ENCODE measurements at regions not wholly inside any gene's neighbourhood (a gene's known extent, or its start where the extent isn't known, plus 50 kb on each side); places are given as distances from the start of the nearest gene placed in this dataset.

DNA sequence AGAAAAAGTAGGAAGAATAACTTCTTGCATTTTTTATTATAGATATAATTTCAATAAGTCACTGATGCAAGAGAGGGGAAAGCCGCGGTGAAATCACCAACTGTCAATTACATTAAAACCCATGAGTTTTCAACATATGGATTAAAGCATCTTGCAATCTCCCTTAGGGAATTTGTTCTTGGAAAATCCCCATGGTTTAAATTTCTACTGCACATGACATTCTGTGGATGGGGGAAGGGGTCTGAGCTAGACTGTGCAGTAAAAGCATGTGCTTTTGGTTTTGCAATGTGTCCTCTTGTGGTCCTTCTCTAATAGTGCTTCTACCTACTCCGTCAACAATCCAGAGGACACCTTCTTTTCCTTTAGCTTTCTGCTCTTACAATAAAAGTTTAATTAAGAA, 894.0 kb downstream of the DCDC2C start:
- TF ChIP-seq, protein P1, sequence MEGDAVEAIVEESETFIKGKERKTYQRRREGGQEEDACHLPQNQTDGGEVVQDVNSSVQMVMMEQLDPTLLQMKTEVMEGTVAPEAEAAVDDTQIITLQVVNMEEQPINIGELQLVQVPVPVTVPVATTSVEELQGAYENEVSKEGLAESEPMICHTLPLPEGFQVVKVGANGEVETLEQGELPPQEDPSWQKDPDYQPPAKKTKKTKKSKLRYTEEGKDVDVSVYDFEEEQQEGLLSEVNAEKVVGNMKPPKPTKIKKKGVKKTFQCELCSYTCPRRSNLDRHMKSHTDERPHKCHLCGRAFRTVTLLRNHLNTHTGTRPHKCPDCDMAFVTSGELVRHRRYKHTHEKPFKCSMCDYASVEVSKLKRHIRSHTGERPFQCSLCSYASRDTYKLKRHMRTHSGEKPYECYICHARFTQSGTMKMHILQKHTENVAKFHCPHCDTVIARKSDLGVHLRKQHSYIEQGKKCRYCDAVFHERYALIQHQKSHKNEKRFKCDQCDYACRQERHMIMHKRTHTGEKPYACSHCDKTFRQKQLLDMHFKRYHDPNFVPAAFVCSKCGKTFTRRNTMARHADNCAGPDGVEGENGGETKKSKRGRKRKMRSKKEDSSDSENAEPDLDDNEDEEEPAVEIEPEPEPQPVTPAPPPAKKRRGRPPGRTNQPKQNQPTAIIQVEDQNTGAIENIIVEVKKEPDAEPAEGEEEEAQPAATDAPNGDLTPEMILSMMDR (IDR thresholded peaks at IDR 0.05; ENCODE audit: insufficient read depth, low read length, missing control alignments) = no peak
- no peak for DNase-seq (ENCODE audit: low read depth, low spot score)
- ChIA-PET CTCF (no interaction called here), POLR2A (no interaction called here)
- H3K4me3 ChIP-seq (ENCODE audit: low read depth, low read length) = no peak overlapping the region

DNA sequence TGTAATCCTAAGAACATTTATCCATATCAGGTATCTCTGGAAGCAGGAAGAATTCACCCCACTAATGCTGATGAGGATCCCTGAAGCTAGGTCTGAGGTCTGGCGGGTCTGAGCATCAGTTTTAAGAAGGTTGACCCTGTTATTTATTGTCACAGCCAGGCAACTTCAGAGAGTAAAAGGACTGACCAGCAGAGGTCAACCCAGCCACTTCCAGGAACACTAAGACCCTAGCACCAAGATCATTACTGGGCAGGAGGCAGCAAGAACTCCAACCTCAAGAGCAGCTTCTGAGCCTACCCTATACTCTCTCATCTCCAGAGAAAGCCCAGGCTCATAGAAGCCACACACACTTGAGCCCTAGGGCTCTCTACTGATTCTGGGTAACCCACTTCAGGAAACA, 901.4 kb downstream of the DCDC2C start:
- TF ChIP-seq, protein P1 (IDR thresholded peaks at IDR 0.05; ENCODE audit: insufficient read depth, low read length, missing control alignments) = no peak
- POLR2A ChIA-PET = no interaction called here
- H3K4me3 ChIP-seq (ENCODE audit: low read depth, low read length) = no peak overlapping the region
- DNase-seq (ENCODE audit: low read depth, low spot score) = no peak
- CTCF ChIA-PET = no interaction called here

DNA sequence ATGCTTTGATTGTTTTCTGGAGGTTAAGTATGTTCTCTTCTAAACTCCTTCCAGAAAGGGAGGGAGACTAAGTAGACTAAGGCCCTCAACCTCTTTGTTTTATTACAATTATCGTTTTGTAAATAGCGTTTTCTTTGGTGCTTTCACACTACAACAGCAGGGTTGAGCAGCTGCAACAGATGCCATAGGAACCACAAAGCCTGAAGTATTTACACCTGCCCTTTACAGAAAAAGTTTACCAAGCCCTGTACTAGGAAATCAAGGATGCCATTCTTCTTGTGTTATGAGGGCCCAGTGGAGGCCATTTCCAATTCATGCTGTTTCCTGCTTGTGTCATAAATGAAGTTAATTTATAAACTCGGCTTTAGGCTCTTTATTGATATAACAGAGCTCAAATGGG, 914.8 kb downstream of the DCDC2C start:
- POLR2A ChIA-PET = no interaction called here
- CTCF ChIA-PET = no interaction called here
- TF ChIP-seq, protein P1 (IDR thresholded peaks at IDR 0.05; ENCODE audit: insufficient read depth, low read length, missing control alignments) = no peak
- no peak overlapping the region for H3K4me3 ChIP-seq (ENCODE audit: low read depth, low read length)
- no peak for DNase-seq (ENCODE audit: low read depth, low spot score)

DNA sequence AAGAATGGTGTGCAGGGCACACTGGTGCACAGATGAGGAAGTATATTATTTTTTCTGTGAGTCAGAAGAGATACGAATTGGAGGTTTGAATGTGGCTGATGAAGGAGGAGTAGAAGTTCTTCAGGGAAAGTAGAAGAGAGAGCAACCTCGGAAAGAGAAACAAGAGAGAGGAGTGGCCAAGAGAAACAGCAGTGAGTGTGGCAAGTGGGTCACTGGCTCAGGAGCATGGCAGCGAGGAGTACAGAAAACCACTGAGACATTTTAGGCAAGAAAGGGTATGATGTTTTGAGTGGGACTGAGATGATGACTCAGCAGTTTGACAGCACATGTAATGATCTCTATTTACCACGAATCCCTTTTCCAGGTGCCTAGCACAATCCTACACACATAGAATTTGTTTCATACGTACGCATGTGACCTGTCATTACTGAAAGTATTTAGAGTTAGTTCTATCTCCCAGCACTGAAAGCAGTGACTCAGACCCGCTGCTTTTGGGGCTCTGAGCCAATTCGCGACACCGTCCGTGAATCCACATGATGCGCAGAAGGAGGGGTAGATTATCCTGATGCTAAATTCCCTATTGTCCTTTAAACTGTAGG, 915.4 kb downstream of the DCDC2C start:
- TF ChIP-seq, protein P1 (IDR thresholded peaks at IDR 0.05; ENCODE audit: insufficient read depth, low read length, missing control alignments) = no peak
- CTCF ChIA-PET = no interaction called here
- POLR2A ChIA-PET = no interaction called here
- DNase-seq (ENCODE audit: low read depth, low spot score) = no peak
- no peak overlapping the region for H3K4me3 ChIP-seq (ENCODE audit: low read depth, low read length)

DNA sequence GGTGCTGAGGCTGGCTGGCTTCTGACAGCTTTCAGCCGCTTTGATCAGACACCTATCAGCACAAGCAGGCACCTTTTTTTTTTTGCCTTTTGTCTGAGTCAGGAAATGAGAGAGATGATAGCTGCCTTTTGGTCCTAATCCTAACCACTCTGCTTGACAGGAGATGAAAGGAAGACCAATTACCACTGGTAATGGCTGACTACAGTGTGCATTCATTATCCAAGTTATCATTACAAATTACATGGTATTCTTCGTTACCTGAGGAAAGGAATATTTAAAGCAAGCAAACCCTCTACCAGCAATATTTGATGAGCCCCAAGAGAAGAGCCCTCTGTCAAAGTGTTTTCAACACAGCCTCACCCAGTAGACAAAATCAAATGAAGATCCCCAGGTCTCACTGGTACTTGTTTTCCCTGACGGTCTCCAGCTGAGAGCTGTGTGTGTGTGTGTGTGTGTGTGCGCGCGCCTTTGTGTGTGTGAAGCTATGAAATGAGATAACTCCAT, 925.7 kb downstream of the DCDC2C start:
- TF ChIP-seq, protein P1 (IDR thresholded peaks at IDR 0.05; ENCODE audit: insufficient read depth, low read length, missing control alignments) = no peak
- POLR2A ChIA-PET = no interaction called here
- CTCF ChIA-PET = no interaction called here
- H3K4me3 ChIP-seq (ENCODE audit: low read depth, low read length) = no peak overlapping the region
- DNase-seq (ENCODE audit: low read depth, low spot score) = no peak

DNA sequence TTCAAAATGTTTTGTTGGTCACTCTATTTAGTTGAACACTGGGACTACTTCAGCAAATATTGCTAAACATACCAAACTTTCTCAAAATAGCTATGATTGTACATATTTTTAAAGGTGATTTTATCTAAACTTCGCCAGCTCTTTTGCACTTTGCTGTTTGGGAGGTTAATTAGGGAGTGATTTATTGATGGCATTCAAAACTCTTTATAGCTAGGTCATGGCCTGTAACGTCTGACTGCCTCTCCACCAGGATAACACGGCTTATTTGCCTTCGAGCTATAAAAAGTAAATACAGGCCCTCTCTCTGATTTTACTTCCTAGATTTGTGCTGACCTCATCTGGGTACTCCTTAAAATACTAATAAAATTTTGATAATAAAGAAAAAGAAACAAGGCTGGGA, 931.9 kb downstream of the DCDC2C start:
- H3K4me3 ChIP-seq (ENCODE audit: low read depth, low read length) = no peak overlapping the region
- POLR2A ChIA-PET = no interaction called here
- TF ChIP-seq, protein P1 (IDR thresholded peaks at IDR 0.05; ENCODE audit: insufficient read depth, low read length, missing control alignments) = no peak
- CTCF ChIA-PET = no interaction called here
- DNase-seq (ENCODE audit: low read depth, low spot score) = no peak

All from AG04449 (cell line).